ENCODE measurements at regions not wholly inside any gene's neighbourhood (a gene's known extent, or its start where the extent isn't known, plus 50 kb on each side); places are given as distances from the start of the nearest gene placed in this dataset.

DNA sequence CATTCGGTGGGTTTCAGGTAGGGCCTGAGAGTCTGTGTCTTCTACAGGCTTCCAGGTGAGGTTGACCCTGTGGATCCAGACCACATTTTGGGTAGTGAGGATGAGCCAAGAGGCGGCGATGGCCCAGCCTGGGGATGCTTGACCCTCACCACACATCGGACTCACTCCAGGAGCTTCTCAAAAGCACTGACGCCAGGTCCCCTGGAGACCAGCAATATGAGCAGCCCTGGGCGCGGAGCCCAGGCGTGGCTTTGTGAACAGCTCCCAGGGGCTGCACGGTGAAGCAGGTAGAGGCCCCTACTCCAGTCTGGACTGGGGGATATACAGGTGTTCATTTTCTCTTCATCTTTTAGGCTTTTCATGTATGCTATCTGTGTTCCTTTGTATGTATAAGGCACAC is 139.7 kb upstream of the PCBD1 start:
- DNase-seq = no peak

DNA sequence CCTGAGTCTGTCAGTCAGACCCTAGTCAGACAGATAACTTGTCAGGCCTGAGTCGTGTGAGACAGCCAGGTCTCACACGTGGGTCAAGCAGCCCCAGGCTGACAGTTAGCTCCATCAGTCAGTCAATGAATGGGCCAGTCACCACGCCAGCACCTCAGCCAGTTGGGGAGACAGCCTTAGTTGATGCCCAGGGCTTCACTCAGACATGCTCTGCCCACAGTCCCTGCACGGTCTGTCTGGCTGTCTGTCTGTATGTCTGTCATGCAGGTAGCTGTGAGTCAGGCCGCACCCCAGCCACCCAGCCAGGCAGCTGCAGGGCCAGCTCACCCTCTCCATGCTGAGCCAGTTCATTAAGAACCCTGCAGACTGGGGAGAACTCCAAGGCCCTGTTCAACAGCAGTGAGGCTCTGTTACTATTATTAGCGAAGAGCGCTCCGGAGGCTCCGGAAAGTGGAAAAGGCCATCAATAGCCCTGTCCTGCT is 141.1 kb upstream of the PCBD1 start:
- DNase-seq = no peak

DNA sequence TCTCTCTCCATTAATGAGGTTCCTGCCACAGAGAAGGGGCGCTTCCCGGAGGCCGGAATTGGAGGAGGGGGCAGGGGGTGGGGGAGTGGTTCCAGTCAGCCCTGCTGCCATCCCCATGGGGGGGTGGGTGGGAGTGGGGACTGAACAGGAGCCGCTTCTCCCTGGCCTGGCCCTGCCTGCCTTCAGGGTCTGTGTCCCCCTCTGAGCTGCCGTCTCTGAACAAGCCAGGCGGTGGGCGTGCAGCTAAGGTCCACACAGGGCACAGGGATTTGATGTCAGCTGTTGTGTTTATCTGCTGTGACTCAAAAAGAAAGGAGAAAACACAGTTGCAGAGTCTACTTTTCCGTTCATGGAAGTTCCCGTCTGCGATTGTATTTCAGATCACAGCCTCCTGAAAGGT is 141.5 kb upstream of the PCBD1 start:
- DNase-seq = no peak

DNA sequence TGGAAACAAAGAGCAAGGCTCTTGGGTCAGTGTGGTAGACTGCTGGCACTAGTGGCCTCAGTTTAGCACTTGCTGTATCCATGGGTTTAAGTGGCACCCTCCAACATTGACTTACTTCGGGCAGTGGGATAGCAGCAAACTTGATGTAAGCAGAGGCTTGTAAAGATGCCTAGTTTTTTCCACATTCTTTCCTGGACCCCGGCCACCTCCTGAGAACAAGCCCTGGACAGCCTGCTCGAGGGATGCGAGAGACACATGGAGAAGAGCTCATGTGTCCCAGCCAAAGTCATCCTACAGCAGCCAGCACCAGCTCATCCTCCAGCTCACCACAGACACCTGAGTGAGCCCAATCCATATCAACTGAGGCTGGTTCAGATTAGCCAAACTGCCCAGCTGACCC is 142.7 kb upstream of the PCBD1 start:
- no peak for DNase-seq

DNA sequence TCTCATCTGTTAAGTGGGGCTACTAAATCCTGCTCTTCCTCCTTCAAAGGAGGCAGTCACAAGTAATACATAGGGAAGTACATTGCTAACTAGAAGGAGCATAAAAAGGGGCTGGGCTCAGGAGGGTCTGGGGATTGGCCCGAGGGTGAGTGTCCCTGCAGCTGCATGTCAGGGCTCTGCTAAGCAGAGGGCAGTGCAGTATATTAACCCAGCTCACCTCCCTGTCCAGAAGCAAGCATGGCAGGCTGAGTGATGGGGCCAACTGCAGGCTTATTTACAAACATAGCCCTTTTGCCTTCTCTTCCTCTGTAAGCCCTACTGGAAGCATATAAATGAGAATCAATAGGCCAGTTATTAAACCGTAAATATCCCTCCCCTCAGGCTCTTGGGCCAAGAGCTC is 143.2 kb upstream of the PCBD1 start:
- DNase-seq = no peak

DNA sequence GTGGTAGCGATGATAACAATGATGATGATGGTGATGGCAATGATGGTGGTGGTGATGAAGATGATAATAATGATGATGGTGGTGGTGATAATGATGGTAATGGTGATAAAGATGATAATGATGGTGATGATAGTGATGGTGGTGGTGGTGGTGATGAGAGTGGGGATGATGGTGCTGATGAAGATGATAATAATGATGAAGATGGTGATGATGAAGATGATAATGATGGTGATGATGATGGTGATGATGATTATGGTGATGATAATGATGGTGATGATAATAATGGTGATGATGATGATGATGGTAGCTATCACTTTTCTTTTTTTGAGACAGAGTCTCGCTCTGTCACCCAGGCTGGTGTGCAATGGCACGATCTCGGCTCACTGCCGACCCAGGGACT is 144.5 kb upstream of the PCBD1 start:
- DNase-seq = no peak

DNA sequence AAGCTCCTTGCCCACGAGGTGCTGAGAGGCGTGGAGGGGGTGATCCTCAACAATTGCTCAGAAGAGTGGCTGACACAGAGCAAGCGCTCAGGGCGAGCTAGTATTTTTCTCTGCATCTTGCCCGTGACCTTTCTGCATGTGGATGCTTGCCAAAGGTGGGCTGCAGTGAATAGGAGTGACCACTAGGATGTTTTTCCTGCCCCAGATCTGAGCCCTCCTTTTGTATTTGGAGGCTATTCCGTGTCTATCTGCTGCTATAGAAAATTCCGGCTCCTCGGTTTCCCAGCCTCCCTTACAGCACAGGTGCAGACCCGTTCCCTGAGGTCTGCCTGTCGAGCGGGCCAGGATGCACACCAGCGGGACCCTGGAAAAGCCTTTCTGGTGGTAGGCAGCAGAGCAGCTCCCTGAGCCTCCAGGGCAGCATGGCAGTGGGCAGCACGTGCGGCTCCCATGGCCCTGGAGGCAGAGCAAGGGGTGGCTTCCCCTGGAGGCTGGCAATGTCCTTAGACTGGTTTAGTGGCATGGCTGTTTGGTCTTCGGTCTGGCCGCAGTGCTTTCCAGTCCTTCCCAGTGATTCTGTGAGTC is 145.1 kb upstream of the PCBD1 start:
- DNase-seq = no peak

DNA sequence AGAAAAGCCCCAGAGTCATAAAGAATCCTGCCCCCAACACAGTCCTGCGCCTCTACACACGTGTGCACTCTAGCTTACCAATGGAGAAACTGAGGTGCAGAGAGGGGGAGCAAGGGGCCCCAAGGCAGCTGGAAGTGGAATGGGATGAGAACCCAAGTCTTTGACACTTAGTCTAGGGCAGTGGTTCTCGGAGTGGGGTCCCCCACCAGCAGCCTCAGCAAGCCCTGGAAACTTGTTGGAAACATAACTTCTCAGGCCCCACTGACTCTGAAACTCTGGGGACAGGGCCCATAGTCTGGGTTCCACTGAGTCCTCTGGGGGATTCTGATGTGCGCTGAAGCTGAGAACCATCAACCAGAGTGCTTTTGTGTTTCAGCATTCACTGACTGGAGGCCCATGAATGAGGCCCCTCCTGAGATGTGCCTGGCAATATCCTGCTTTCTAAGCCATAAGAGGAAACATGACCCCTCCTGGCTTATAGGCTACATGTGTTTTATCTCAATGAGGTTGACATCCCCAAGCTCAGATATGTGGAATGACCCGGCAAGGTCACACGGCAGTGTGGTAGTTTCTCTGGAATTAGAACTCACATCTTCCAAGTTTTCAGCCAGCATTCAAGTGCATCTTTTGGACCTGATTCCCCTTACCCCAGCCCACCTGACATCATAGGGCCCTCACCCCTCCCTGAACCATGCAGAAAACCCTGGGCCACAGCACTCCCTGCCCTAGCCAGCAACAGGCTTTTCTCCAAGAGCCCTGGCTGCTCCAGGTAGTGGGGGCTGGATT is 147.3 kb upstream of the PCBD1 start:
- no peak for DNase-seq

DNA sequence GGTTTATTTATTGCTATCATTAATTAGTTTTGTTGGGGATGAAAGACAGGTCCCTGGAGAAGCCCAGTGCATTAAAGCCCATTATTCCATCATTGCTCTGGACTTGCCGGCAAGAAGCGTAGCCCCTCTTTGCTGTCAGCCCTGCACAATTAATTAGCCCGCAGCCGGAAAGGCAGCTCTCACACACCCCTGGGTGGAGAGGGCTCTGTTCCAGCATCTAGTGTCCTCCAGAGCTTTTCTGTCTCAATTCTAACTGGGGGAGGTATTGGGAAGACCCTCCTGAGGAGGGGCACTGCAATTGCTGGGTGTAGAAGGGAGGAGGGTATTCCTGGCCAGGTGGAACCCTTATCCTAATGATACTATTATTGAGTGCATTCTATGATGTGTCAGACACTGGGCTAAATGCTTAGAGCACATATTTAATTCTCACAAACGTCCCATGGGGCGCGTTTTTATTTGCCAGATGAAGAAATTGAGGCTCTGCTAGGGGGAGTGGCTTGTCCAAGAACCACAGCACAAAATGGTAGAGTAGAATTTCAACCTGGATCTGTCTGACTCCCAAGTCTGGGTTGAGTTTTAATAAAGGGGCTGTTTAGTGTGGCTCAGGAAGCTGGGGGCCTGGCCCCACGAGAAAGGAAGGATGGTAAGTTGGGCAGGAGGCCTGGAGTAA is 148.1 kb upstream of the PCBD1 start:
- DNase-seq = no peak

DNA sequence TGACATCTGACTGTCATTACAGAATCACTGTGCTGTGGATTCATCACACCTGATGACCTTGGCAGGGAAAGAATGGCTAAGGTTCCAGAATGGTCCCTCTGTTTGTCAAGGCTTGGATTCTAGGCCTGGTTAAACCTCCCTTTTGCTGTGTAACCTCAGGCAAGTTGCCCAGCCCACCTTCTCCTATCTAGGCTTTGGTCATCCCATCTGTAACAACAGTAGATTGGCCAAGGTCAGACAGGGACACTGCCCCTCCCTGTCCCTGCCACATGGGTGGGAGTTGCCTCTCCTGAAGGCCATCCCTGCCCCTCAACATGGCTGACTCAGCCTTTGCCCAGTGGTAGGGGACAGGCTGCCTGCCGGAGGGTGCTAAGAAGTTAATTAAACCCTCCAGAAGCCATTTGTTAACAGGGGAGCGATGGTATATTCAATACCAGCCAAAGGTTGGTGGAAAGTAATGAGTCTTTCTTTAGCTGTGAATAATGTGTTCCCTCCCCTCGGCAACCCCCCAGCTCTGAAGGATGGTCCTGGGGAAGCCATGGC is 149.8 kb upstream of the PCBD1 start:
- no peak for DNase-seq

DNA sequence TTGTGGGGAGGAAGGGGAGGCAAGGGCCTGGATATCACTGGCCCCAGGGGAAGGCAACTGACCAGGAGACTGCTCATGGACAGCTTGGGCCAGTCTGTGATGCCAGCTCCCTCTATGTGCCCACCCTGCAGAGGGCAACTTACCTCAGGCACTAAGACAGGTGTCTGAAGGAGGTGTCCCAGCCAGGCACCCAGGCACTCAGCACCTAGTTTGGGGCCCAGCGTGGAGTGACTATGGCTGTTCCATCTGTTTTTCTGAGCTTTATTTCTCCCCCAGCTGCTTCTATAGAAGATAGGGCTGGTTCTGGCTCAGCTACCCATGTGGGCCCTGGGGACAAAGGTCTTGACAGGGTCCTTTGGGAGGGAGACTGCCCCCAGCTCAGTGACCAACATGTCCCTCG is 150.6 kb upstream of the PCBD1 start:
- DNase-seq = no peak

DNA sequence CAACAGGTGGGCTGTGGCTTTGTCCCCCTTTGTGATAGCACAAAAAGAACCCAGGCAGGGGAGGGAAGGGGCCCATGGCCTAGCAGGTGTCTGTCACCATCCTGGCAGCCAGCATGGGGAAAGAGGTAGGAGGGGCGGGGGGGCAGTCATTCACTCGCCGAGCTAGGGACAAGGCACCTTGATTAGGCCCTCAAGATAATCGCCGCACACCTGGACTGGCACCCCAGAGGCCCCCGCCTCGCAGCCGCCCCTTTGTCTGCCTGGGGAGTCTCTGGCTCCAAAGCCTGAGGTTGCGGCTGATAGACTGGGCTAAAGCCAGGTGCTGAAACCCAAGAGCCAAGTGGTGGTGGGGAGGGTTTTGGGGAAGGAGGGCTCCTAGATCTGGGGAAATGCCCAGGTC is 151.2 kb upstream of the PCBD1 start:
- no peak for DNase-seq

DNA sequence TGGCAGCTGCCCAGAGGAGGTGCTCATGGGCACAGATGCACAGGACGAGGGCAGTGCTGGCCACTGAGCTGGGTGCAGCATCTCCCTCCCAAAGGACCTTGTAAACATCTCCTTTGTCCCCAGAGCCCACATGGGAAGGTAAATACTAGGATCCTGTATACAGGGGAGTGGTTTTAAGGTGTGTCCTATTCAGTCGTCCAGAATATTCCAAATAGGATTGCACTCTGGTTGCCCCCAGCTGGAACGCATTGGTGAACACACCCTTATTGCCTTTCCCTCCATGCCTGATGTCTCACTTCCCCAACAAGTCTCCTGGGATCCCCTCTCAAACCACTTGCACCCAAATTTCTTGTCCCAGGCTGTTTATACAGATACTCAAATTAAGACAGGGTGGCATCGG is 152.0 kb upstream of the PCBD1 start:
- DNase-seq = no peak

DNA sequence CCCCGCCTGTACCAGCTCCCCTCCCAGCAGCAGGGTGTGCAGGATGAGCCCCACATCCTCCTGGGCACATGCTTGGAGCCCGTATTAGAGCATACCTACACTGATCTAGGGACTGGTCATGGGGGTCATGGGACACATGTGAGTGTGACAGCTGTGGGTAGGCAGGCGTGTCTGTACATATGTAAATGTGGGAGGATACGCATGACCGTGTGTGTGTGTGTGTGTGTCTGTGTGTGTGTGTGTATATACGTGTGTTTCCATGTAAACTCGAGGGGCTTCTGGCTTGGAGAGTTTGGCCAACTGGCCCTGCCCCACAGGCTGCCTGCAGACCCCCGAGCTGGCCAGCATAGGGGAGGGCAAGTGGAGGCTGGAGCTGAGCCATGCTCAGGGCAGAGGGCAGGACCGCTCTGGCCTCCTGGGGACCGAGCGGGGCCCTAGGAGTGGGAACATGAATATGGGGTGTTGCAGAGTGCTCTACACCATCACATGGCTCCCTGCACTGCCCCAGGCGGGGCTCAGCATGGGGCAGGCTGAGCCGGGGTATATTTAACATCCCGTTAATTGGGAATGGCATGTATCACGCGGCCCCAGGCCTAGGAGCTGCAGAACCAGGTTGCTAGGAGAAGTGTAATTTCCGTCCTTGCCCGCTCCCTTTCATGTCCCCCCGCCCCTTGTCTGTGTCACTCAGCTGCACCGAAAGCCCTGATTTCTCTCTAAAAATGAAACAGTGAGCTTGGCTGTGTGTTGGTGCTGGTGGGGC is 152.7 kb upstream of the PCBD1 start:
- DNase-seq = no peak

DNA sequence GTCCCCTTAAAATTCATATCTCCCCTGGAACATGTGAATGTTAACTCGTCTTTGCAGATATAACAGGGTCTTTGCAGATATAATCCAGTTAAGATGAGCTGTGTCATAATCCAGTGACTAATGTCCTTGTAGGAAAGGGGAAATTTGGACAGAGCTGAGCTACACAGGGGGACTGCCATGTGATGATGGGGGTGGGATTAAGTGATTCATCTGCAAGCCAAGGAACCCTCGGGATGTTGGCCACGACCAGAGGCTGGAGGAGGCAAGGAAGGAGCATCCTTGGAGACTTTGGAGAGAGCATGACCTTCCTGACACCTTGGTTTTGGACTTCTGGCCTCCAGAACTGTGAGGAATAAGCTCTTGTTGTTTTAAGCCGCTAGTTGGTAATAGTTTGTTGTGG is 153.9 kb upstream of the PCBD1 start:
- DNase-seq = no peak

DNA sequence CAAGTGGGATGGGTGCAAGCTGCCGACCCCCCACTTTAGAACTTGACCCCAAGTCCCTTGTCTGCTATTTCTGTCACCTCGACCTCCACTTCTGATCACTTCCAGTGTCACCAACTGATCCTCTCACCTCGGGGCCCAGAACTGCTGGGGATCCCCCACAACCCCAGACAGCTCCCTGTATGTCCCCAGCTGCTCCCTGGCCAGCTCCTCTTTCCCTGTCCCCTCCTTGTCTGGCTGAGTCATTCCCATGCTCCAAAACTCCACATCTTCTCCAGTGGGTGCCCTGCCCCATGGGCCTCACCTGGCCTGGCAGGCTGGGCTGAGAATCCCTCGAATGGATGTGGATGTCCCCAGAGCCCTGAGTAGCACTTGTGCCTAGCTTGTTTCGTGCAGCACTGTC is 154.3 kb upstream of the PCBD1 start:
- no peak for DNase-seq

DNA sequence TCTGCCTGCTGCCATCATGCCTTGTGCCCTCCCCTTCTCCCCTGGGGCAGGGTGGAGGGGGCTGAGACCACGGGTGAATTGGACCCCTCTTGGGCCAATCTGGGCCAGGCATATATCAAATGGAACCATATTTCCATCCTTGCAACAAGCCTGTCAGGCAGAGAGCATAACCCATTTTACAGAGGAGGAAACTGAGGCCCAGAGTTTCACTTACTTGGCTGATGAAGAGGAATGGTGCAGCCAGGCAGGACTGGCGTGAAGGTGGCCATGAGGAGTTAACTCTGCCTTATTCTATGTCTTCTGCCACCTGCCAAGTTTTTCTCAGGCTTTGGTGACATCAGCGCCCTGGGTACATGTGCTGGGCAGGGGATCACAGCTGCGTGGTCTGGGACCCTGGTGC is 155.5 kb upstream of the PCBD1 start:
- DNase-seq = no peak

DNA sequence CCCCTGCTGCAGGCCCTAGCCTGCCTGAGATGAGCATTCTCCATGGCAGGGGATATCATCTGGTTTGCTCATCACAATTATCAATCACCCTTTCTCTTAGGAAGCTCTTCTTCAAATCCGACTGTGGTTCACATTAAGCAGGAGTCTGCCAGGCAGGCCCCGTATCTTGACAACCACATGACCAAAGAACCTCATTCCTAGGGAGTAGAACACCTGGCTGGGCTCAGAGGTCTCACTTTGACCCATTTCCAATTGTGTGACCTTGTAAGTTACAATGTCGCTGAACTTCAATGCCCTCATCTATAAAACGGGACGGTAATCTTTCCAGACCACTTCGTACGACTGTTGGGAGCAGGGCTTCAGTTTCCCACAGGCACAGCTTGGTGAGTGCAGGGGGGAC is 156.4 kb upstream of the PCBD1 start:
- DNase-seq = no peak

DNA sequence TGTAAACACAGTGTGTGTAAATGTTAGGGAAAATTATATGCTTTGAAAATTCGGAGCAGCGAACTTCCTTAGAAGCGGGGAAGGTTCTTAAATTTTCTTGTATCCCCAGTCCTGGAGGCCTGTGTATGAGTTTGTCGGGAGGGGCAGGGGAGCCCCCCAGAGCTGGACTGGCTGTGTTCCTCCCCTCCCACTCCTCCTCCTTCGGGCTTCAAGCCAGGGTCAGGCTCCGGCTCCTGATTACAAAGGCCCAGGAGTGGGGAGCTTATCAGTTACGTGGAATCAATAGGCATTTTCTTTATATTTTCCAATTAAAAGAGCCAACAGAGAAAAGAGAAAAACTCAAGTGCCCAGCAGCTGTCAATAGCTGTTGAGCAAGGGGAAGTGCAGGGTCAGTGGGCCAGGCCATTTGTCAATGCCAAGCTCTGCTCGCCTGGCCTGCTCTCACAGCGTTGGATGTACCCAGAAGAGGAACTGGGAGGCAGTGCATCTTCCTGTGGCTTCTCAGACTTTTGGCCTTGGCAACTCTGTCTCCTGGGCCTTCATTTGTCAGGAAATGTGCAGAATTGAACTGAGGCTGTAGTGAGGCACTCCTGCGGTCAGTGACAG is 156.9 kb upstream of the PCBD1 start:
- DNase-seq = no peak

DNA sequence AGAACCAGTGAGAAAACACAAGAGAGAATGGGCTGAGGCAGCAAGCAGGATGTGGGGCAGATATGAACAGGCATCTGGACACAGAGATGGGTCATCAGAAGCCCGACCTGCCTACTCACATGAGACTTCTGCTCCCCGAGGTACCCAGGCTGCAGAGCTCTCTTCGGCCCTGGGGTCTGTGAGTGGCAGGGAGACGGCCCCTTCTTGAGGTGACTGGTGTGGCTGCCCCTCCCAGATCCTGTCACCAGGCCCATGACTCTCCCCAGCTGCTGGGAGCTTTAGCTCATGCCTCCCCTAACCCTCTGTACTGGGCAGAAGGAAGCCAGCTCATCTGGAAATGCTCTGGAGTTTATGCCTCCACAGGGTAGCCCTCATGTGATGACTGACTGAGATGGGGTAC is 157.6 kb upstream of the PCBD1 start:
- no peak for DNase-seq

DNA sequence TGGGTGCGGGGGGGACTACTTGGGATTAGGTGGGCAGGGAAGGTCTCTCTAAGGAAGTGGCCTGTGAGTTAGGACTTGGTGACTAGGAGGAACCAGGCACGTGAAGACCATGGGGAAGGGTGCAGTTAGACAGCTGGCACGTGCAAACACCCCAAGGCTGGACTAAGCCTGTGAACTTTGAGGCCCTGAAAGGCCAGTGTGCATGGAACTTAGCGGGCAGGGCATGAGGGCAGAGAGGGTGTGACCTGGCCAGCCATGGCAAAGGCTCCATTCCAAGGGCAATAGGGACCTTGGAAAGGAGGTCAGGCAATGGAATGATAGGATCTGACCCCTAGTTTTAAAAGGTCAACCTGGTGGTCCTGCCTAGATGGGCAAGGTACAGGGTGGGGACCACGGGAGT is 158.4 kb upstream of the PCBD1 start:
- DNase-seq = no peak

DNA sequence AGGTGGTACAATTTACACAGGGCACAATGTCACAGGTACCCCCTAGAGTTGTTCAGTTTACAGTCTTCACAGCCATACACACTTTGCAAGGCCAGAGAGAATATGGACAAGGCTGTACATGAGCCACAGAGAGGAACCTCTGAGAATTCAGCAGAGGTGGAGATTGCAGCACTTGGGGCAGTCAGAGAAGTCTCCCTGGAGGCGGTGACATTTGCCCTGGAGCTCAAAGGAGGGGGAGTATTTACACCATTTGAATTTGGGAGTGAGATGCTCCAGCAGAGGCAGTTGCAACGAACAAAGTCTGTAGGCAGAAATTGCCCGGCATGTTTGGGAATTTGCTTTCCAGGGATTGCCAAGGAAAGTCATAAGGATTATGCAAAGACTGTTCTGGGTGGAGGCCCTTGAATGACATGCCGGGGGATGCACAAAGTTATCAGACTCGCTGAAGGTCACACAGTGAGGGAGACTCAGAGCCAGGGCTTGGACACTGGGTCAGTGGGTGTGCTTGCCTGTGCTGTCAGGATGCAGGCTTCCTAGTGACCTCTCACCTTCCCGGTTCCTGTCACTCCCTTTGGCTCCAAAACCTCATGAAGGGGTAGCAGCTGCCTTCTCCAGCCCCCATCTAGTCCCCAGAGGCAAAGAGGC is 160.7 kb upstream of the PCBD1 start:
- no peak for DNase-seq
